HG03196 (cell line): ENCODE measurements at regions not wholly inside any gene's neighbourhood (a gene's known extent, or its start where the extent isn't known, plus 50 kb on each side); places are given as distances from the start of the nearest gene placed in this dataset.

Source experiments
- ATAC-seq: cut with Tn5 transposase; IDR thresholded peaks from one replicate; pipeline ENCODE4 v1.9.1; 2021; ENCODE audit not compliant: unreplicated experiment

DNA sequence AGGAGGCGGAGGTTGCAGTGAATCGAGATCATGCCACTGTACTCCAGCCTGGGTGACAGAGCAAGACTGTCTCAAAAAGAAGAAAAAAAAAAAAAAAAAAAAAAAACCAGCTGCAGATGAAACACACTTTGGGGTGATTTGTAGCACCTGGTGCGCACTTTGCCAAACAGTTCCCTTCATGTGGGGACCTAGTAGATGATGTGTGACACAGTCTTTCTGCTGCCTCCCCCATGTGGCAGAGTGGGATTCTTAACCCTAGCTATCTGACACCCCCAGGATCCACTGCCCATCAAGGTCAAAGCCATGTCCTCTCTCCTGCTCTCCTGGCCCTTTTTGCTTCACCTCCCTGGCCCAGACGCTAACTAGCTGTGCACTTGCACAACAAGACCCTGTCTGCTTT, 52.1 kb upstream of the PDZD8 start:
- no peak for ATAC-seq

DNA sequence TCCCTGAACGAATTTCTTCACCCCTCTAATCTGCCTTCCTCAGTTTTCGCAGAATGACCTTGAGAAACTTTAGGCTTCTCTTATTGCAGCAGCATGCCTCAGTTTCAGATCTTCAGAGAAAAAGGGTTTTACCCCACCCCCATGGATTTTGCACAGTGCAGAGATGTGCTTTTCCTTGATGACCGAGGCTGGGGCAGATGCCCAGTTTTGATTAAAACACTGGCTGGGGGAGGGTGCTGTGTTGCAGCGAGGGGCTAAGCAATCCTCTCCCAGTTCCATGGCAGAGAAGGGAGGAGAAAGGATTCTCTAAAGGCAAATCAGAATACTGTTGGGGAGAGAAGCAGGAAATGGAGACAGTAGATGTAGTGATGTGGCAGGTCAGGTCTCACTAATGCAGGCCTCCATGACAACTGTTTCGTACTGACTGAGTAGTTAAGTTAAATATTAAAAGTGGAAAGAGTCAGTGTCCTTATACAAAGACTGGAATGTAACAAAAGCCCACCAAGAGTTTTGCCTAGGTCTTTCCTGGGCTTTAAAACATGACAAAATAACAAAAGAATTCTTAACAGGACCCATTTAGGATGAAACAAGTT, 50.8 kb upstream of the PDZD8 start:
- ATAC-seq, result peak; percentile 88

DNA sequence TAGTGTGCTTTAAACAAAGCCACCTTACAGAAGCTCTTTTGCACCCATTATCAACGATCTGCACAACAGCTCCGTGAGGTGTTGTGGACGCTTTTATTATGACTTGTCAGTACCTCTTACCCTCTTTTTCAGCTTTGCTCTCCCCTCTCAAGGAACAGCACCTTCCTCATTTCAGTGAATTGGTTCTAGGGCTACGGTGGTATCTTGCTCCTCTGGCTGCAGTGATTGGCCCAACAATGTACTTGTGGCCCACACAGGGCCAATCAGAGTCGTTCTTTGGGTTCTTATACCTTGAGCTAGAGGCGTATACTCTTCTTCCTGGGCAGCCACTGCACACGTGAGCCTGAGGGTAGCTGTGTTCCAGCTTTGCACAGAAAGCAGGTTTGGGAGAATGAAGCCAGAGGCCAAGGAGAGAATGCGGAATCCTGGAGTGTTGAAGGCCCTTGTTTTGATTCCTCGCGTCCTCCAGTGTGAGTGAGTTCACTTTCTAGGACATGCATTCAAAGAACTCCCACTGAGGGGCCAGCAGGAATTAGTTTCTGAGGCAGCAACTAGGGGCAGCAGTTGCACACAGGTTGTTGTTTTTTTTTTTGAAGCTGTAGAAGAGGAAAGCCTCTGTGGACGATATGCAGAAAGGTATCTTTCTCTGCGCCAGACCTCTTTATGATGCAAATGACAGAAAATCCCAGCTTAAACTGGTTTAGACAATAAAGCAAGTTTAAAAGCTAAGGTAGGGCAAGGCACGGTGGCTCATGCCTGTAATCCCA, 49.8 kb upstream of the PDZD8 start:
- no peak for ATAC-seq
